GM12865 (cell line): ENCODE measurements at regions not wholly inside any gene's neighbourhood (a gene's known extent, or its start where the extent isn't known, plus 50 kb on each side); places are given as distances from the start of the nearest gene placed in this dataset.

ENCODE experiments used
- DNase-seq: peaks from one replicate; pipeline ENCODE4 v3.0.0; 2010; ENCODE audit warnings: low read depth
- H3K4me3 ChIP-seq: 2 replicates; pipeline ENCODE4 v1.5.1; 2011; ENCODE audit warnings: mild to moderate bottlenecking, low read depth, low read length, control low read depth
- TF ChIP-seq, protein P1 (sequence below): IDR thresholded peaks from 2 replicates; pipeline ENCODE4 v1.5.1; 2011; ENCODE audit warnings: low read length, control low read depth, low read depth, inconsistent platforms; ENCODE audit not compliant: insufficient read depth; ENCODE audit errors: missing control alignments

DNA sequence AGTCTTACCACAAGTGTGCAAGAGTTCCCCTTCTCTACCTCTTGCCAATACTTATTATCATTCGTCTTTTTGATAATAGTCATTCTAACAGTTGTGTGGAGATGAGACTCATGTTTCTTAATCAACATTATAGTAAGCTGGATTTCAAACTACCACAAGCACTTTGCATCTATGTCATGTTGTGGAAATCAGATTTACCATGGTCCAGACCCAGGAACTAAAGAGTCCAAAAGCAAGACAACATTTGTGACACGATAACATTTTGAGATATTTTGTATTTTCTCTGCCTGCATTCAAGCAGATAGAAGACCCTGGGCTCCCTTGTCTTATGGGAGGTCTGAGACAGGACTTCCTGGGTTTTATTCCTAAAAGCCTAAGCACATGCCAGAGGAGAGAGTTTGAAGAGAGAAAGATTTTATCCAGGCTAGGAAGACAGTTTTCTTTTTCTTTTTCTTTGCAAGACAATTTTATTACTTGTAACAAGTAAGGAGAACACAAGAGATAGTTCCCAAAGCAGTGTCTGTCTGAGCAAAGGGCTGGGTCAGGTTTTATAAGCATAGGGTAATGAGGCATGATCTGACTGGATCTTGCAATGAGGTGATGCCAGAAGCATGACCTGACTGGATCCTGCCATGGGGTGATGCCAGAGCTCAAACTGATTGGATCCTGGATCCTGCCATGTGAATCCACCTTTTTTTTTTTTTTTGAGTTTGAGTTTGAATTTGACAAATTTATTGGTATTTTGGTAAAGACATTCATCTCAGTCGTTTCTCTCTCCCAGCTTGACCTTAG lies 180.5 kb upstream of the HMGA2 start:
- no peak for DNase-seq
- TF ChIP-seq, protein P1, sequence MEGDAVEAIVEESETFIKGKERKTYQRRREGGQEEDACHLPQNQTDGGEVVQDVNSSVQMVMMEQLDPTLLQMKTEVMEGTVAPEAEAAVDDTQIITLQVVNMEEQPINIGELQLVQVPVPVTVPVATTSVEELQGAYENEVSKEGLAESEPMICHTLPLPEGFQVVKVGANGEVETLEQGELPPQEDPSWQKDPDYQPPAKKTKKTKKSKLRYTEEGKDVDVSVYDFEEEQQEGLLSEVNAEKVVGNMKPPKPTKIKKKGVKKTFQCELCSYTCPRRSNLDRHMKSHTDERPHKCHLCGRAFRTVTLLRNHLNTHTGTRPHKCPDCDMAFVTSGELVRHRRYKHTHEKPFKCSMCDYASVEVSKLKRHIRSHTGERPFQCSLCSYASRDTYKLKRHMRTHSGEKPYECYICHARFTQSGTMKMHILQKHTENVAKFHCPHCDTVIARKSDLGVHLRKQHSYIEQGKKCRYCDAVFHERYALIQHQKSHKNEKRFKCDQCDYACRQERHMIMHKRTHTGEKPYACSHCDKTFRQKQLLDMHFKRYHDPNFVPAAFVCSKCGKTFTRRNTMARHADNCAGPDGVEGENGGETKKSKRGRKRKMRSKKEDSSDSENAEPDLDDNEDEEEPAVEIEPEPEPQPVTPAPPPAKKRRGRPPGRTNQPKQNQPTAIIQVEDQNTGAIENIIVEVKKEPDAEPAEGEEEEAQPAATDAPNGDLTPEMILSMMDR, result no peak
- no peak overlapping the region for H3K4me3 ChIP-seq

DNA sequence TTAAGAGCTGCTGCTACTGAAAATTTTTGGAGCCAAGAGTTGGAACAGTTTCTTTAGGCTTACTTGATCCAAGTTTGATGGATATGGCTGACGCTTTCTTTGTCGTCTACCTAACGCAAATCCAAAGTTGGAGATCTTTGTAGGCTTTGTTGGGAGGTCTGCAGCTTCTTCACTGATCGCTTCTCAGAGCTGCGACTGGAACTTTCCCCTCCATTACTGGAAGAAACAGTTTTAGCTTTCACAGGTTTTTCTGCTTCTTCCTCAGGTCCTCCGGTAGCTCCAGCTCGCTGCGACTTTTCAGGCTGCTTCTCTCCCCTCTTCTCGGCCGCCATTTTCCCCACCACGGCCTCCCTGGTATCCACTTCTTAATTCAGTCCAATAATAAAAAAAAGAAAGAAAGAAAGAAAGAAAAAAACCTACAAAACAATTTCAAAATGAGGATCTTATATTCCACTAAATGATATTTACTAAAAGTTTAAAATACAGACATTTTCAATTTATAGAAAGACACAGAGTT lies 178.1 kb upstream of the HMGA2 start:
- TF ChIP-seq, protein P1, result no peak
- DNase-seq, result no peak
- H3K4me3 ChIP-seq, result no peak overlapping the region

DNA sequence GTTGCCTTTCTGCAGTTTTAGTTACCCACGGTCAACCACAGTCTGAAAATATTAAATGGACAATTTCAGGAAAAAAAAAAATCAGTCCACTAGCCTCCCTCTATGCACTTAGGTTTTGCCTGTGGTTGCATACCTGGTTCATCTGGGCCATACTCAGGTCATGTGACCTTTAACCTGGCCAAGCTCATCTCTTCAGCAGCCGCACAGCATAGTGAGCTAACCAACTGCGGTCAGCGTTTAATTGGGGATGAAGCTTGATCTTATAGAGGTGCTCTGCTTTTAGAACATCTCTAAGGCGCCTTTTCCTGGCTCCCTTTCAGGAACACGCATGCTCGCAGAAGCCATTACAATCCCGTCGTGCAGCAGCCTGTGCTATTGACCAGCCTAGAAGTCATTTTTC lies 177.2 kb upstream of the HMGA2 start:
- H3K4me3 ChIP-seq, result no peak overlapping the region
- TF ChIP-seq, protein P1, result no peak
- DNase-seq, result no peak

DNA sequence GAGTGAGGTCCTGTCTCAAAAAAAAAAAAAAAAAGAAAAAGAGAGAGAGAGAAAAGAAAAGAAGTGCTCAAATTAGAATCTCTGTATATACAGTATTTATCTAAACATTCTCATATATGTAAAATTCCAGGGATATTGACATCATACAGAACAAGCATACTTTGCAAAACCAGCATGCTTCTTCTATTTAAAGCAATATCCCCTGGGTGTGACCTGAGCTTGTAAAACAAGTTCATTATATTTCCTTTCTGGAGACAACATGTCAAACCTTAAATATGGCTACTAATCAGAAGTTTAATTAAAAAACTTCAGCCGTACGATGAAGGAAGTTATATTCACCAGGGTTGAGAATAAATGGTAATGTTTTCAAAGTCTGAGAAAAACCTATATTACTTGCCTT lies 175.8 kb upstream of the HMGA2 start:
- TF ChIP-seq, protein P1, result no peak
- DNase-seq, result no peak
- no peak overlapping the region for H3K4me3 ChIP-seq

DNA sequence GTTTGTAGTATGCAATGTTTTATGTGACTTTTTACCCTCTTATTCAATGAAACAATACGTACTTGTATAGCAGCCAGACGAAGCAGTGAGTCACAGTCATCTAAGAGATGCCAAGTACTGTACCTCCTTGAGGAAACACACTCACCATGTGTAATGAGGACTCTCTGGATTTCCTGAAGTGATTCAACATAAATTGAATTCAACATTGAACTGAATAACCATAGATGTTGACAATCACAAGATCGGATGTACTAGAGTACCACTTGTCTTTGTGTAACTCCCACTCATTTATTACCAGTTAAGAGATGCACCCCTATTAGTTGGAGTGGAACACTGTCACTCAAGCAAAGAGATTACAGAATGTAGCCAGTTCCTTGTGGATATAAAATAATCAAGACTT lies 175.2 kb upstream of the HMGA2 start:
- TF ChIP-seq, protein P1, result no peak
- no peak overlapping the region for H3K4me3 ChIP-seq
- DNase-seq, result no peak

DNA sequence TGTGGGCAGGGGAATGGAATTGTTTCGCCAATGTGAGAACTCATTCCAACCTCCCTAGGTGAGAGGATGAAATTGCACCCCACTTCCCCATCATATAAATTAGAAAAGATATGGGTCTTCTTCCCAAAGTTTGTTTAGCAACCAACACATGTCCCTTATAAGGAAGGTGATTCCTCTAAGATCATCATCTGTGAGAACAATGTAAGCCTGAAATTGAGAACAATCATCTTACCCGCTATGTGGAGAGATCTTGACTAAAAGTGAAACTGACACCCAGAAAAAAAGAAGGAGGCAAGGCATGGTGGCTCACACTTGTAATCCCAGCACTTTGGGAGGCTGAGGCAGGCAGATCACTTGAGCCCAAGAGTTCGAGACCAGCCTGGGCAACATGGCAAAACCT lies 173.2 kb upstream of the HMGA2 start:
- TF ChIP-seq, protein P1, result no peak
- no peak overlapping the region for H3K4me3 ChIP-seq
- no peak for DNase-seq

DNA sequence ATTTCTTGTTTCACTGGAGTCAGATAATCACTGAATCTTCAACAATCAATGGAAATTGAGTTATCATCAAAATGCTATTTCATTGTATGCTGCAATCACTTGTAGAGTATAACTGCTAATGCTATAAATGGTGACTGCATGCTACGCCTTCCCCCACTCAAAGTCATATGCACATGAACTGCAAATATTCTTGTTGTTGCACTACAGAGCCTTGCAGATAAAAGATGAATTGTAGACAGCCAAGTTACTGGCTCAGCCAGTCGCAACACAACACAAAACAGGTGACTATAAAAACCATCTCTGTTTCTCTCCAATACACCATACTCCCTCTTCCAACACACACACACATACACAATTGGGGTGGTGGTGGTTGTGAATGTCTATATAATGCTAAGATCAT lies 171.0 kb upstream of the HMGA2 start:
- no peak for DNase-seq
- TF ChIP-seq, protein P1, result no peak
- no peak overlapping the region for H3K4me3 ChIP-seq
